ENCODE measurements at regions not wholly inside any gene's neighbourhood (a gene's known extent, or its start where the extent isn't known, plus 50 kb on each side); places are given as distances from the start of the nearest gene placed in this dataset.

DNA sequence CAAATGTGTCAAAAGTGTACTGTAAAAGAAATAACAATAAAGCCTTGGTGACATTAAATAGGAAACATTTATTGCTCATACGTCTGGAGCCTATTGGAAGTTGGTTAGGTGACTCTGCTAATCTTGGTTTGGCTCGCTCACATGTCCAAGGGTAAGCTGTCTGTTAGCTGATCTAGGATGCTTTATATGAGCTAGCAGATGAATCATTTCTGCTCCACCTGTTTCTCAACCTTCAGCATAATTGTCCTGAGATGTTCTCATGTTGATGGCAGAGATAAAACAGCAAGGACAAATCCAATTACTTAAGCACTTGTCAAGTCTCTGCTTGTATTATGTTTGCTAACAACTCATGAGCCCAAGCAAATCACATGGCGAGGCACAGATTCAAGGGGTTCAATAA, 56.0 kb upstream of the CD53 start:
- no peak for DNase-seq

- DNase-seq: no peak
Observed at GRCh38 chr1:110811529-110811928, 61.4 kb upstream of the CD53 start.

DNA sequence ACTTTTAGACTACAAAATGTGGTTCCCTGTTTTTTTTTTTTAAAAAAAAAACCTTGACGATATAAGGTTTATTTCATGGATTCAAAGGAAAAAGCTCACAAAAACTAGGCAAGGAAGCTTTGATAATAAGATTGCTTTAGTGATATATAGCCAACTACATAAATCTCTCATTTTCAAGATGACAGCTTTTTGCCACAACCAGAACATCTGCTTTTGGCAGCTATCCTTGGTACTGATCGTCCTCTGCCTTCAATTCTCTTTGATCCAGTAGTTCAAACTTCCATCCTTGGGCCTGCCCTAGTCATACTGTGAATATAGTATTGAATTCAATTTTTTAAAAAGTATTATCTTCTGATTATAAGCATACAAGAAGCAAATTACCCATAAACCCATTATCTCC, 72.9 kb upstream of the CD53 start:
- DNase-seq: no peak

GRCh38 chr1:110798691-110799256, 74.2 kb upstream of the CD53 start:
- no peak for DNase-seq

DNA sequence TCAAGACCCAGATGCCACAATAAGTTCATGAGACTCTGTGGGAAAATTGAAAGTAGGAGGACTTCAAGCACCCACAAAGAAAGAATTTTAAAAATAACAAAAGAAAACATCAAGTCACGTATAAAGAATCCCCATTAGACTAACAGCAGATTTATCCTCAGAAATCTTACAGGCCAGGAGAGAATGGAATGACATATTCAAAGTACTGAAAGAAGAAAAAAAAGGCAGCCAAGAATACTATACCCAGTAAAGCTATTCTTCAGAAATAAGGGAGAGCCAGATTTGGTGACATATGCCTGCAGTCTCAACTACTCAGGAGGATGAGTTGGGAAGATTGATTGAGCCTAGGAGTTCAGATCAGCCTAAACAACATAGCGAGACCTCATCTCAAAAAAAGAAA, 84.3 kb upstream of the CD53 start:
- no peak for DNase-seq

GRCh38 chr1:110787328-110788071, 85.4 kb upstream of the CD53 start:
- DNase-seq: no peak

- no peak for DNase-seq
Observed at GRCh38 chr1:110786802-110787327, 86.1 kb upstream of the CD53 start.

DNA sequence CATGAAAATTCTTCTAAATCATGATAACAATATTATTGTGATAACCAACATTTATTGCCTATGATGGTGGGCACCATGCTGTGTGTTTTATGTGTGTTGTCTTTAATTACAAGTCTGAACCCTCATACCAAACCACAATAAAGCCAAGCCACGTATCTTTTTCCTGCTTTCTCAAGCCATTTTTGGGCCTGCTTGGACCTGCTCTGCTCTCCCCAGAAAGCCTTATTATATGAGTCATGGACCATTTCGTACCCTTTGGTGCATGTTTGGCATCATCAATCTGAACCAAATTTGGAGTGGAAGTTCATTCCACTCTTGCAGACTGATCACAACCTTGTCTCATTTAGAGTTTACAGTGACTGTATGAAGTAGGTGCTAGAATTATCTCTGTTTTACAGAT, 87.3 kb upstream of the CD53 start:
- no peak for DNase-seq

DNA sequence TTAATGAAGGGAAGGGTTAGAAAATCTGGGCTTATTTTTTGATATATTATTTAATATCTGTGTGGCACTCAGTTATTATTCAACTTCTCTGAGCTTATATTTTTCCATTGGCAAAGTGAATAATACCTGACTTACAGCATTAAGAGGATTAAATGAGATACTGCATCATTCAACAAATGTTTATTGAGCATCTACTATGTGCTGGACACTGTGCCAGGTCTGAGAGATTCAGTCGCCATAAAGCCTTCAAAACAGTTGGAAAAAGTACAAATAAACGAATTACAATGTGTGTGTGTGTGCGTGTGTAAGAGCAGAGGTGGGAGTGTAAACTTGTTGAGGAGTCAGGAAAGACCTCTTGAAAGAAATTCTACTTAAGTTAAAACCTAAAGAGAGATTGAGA, 87.9 kb upstream of the CD53 start:
- no peak for DNase-seq

DNA sequence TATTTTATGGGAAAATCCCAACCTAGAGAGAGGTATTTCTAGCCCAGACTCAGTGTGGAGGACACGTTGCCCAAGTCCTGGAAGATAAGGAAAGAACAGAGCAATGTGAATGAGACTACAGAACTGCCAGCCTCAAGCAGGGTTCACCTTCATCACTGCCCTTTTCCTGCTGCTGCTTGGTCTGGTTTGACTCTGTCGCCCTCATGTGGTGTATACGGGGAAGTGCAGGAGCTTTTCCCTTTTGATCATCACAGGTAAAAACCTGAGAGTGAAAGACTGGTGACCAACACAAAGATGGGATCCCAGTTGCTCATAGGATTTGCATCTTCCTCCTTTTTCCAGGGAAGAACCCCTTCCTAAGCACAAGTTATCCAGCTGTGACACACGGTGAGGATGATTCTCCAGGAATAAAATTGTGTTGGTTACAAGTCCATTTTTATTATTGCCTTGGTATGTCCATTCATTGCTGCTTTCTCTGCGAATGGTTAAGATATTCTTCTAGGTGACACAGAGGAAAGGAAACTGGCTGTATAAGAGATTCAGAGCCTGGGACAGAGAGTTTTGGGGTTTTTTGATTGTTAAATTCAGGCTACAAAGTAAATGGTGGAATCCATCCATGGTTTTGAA, 89.5 kb upstream of the CD53 start:
- peak; percentile 27 for DNase-seq

- no peak for DNase-seq
Observed at GRCh38 chr1:110781525-110781924, 91.4 kb upstream of the CD53 start.

GRCh38 chr1:110780600-110781484, 92.1 kb upstream of the CD53 start:
- peak; percentile 64 for DNase-seq

DNA sequence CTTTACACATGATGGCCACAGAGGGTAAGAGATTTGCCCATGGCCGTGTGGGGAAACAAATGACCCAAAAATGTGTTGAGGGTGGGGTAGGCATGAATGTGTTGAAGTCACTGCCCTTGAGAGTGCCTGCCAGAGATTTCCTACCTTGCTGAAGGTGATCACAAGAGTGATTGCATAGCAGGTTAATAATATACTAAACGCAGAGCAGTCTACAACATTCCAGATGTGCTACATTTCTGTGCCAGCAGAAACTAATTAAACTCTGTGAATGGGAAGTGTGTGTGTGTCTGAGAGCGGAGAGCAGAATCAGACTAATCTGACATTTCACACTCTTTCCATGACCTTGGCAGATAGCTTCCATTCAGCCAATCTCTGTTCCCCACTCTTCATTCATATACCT, 93.3 kb upstream of the CD53 start:
- no peak for DNase-seq

DNA sequence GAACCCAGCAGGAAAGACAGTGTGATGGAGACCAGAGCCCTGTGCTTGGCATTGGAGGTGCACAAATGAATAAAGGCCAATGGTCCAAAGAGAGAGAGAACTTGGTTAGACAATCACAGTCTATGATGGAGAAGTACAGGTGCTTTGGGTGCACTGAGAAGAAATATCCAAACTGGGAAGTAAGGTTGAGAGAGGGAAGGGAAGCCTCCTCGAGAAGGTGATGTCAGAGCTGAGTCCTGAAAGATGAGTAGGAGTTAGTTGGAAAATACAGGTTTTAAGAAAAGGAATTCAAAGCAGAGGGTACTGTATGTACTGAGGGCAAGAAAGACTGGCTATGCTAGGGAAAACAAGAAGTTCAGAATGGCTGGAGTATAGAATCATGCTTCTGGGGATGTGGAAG, 94.1 kb upstream of the CD53 start:
- no peak for DNase-seq

GRCh38 chr1:110777228-110777627, 95.7 kb upstream of the CD53 start:
- no peak for DNase-seq

- DNase-seq: no peak
Observed at GRCh38 chr1:110774398-110774797, 98.5 kb upstream of the CD53 start.

GRCh38 chr1:110773813-110774212, 99.1 kb upstream of the KCNA3 start:
- DNase-seq: no peak

DNA sequence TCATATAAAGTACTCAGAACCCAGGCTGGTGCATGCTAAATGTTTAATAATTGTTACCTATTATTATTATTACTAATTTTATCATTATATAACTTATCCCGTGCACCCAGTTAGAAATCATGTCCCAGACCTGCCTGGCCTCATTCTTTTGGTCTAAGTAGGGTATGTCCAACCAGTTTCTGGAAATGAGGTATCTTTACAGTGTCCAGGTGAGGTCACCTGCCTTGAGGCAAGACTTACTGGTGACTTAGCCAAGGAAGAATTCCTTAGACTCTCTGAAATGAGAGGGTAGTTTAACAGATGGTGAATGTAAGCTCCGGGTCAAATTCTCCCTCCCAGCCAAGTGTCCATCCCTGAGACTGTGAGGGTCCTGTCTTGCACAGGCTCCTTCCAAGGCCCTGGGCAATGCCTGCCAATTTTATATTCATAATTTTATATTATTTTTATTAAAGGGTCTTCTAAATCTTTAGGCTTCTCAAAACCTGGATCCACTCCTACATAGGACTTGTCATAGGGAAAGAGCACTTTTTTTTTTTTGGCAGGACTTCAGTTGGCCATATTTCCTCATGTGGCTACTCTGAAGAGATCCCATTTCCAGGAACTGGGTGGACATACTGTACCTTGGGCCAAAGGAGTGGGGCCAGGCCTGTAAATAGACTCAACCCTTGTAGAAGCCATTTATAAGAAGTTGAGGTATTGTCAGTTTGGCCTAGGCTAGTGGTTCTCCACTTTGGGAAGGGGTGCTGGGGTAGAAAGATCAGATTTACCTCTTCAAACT, 96.7 kb upstream of the KCNA3 start:
- no peak for DNase-seq

- no peak for DNase-seq
Observed at GRCh38 chr1:110770832-110771231, 96.1 kb upstream of the KCNA3 start.

DNA sequence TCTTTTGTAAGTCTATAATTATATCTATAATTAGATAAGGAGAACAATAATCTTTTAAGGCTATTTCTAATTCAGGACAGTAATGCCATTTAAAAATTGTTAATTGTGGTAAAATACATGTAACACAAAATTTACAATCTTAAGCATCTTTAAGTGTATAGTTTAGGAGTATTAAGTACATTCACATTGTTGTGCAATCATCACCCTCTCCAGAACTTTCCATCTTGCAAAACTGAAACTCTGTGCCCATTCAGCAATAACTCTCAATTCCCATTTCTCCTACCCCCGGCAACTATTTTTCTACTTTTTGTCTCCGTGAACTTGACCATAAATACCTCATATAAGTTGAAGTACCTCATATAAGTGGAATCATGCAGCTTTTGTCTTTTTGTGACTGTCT, 93.9 kb upstream of the KCNA3 start:
- DNase-seq: no peak

DNA sequence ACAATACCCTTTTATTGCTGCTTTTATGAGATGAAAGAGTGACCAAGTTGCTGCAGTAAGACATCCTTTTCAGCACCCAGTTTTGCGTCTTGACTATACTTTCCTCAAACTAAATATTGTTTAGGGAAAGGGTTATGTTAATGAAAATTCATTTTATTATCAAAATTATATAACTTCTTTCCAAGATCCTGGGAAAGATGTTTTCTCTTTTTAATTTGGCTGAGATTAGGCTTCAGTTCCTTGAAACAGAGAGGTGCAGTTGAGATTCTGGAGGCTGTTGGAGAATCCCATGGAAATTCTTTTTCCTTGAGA, 91.6 kb upstream of the KCNA3 start:
- no peak for DNase-seq

DNA sequence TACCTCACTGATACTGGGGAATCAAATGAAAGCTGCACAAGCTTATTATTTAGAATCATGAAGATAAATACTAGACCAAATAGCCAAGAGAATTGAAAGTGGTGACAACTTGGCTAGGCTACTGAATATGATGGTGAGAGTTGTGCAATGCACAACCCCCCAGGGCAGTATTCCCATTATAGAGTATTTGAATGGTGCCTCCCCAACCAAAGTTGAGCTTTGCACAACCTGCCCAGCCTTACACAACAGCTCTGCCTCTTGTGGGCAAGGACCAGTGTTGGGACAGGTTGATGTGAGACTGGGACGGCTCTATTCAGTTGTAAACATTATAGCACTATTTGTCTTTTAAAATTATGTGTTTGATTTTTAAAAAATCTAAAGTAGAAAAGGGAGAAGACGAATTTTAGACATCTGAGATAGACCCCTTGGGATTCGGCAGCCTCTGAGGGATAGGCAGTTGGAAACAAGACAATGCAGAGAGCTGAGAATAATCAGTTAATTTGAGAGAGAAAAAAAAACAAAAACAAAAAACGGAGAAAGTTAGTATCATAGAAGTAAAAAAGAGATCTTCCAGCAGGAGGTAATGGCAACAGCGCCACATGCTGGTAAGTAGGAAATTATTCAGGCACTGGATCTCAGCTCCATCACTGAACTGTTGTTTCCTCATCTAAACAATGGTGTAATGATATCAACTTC, 91.0 kb upstream of the KCNA3 start:
- DNase-seq: peak; percentile 28

Measured in fibroblast of skin of right quadriceps (primary cell).